KBM-7 (cell line): ENCODE measurements at regions not wholly inside any gene's neighbourhood (a gene's known extent, or its start where the extent isn't known, plus 50 kb on each side); places are given as distances from the start of the nearest gene placed in this dataset.

Experiments
- DNase-seq: peaks from one replicate; pipeline ENCODE4 v3.0.0-alpha.2; 2015
- in situ Hi-C: fragments of 300-500 bp; cut with MboI; formaldehyde crosslinking; loops from 2 replicates; pipeline ENCODE4 v1.14.3; 2020; ENCODE audit warnings: low sequenced_read_pairs, low pct_unique_long_range_greater_than_20kb, mixed read lengths

DNA sequence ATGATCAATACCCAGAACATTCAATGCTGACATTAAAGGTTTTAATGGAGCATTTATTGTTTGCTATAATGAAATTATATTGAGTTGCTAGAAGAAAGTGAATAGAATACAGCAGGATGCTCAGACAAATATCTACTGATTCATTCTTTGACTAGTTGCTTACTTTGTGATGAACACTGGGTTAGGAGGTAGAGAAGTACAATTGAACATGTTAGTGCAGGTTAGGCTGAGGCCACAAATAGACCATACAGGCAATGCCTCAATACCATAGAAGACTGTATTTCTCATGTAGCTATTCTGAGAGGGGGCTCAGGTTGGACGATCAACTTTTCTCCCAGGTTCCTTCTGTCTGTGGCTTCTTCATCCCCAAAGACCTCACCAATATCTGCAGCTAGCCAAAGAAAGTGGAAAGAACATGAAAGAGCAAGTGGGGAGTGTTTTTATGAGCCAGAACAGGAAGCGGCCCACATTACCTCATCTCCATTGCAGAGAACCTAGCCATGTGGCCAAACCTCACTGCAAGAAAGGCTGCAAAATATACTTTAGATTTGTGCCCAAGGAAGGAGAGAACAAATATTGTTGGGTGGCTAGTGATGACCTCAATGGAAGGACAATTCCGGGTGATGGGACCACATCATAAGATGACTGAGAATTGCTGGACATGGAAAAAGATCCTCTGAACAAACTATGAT is 180.3 kb upstream of the GATB start:
- in situ Hi-C loops = no loop called here
- DNase-seq = no peak

DNA sequence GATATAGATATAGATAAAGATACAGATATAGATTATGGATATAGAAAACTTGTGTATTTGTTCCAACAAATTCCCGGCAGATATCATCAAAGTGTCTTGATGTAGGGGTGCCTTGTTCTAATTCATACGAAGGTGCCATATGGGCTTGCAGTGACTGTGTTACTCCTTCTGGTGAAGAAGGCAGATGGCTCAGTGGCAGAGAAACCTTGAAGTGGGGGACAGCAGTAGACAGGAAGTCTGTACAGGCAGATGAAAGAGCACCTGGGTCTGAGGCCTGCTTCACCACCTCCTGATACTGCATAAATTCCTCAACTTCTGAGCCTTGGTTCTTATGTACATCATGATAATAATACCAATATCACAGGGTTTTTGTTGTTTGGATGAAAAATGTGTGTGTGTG is 179.5 kb upstream of the GATB start:
- in situ Hi-C loops = no loop called here
- no peak for DNase-seq

- in situ Hi-C loops = no loop called here
These were observed 178.9 kb upstream of the GATB start for GRCh38 chr4:151939670-151940069.

GRCh38 chr4:151935411-151935810 is 174.6 kb upstream of the GATB start:
- in situ Hi-C loops = no loop called here
- no peak for DNase-seq

More at GRCh38 chr4:151939670-151940069, 178.9 kb upstream of the GATB start:
- no peak for DNase-seq

- in situ Hi-C loops = no loop called here
- DNase-seq = no peak
These were observed 174.0 kb upstream of the GATB start for GRCh38 chr4:151934766-151935165.

DNA sequence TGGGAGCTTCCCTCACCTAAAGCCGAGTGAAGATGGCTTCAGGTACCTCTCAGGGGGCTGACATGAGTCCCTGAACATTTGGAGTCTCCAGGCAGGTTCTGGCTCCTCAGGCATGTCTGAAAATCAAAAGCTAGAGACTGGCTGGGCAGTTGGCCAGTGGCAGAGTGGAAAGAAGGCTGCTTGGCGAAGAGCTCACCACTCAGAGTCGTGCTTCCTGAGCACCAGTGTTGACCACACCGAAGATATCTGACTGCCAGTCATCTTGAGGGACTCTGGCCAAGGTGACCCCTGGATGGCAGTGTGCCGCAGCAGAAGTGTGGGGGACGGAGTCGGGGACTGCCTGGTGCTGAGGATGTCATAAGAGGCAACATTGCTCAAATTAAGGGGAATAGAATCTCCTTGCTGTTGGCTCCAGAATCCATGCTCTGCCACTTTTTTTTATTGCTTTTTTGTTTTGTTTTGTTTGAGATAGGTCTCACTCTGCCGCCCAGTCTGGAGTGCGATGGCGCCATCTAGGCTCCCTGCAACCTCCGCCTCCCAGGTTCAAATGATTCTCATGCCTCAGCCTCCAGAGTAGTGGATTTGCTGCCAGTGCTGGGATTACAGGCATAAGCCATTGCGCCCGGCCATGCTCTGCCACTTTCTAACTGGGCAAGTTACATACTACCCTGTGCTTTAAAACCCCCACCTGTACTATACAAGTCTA is 172.5 kb upstream of the GATB start:
- no peak for DNase-seq

DNA sequence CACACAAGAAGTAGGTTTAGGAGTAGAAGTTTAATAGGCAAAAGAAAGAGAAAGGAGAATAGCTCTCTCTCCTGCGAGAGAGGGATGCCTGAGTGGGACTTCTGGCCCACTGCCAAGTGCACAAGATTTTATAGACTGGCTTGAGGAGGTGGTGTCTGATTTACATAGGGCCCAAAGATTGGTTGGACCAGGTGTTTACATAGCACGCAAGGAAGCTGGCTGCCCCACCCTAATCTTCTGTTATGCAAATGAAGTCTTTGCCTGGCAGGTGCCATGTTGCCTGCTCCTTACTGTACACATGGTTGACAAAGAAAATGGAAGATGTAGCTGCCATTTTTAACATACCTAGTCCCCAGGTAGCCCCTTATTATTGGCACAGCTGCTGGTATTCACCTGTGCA is 170.8 kb upstream of the GATB start:
- in situ Hi-C loops = no loop called here

More for the DNA sequence above, 172.5 kb upstream of the GATB start:
- in situ Hi-C loops = no loop called here

DNA sequence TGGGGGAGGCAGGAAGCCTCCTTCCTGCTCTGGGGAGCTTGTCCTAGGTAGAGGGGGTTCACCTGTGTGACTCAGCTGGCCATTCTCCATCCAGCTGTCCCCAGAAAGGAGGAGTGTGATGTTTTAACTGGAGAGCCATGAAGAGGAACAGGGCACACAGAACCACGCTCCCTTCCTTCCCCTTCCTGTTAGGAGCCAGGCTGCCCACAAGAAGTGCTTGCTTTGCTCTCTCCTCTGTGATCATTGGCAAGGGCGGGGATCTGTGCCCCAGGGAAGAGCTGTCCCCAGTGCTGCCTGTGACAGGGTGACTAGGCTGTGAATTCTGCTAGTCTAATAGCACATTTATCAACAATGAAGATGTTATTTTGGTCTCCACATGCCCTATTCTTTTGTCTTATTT is 169.6 kb upstream of the GATB start:
- DNase-seq = peak; percentile 2
- in situ Hi-C loops = no loop called here

More for the DNA sequence above, 170.8 kb upstream of the GATB start:
- DNase-seq = no peak

DNA sequence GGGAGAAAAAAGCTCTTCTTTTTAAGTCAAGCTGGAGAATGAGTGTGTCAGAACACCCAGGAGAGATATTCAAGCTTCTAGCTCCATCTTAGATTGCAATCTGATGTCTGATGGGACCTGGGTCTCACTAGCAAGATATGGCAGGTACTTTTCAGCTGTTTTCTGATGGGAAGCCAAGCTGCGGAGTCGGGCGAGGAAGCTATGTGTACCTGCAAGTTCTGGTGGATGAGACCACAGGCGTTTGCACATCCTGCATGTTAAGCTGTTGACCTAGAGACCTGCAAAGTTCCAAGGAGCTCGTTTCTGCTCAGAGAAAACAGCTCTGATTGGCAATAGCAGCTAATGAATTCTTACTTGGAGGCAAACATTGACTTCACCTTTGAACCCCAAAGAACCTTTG is 167.3 kb upstream of the GATB start:
- in situ Hi-C loops = no loop called here
- DNase-seq = no peak

- DNase-seq = no peak
- in situ Hi-C loops = no loop called here
These were observed 162.0 kb upstream of the GATB start for GRCh38 chr4:151922811-151923210.

DNA sequence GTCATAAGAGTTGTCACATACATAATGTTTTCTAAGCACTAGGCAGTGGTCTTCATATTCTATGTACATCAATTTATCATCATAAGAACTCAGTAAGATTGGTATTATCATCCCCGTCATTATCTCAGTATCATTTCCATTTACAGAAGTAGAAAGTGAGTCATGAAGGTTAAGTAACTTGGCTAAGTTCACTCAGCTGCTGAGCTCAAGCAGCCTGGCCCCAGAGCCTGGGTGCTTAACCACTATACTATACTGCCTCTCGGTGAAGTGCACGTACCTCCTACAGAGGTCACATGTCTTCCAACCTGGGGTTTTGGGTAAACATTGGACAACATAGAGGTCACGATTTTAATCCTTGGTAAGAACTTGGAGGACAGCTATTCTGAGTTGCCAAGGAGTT is 161.5 kb upstream of the GATB start:
- DNase-seq = no peak
- in situ Hi-C loops = no loop called here

- in situ Hi-C loops = no loop called here
- DNase-seq = no peak
These were observed 161.0 kb upstream of the GATB start for GRCh38 chr4:151921811-151922210.

- no peak for DNase-seq
- in situ Hi-C loops = no loop called here
These were observed 160.6 kb upstream of the GATB start for GRCh38 chr4:151921386-151921785.

DNA sequence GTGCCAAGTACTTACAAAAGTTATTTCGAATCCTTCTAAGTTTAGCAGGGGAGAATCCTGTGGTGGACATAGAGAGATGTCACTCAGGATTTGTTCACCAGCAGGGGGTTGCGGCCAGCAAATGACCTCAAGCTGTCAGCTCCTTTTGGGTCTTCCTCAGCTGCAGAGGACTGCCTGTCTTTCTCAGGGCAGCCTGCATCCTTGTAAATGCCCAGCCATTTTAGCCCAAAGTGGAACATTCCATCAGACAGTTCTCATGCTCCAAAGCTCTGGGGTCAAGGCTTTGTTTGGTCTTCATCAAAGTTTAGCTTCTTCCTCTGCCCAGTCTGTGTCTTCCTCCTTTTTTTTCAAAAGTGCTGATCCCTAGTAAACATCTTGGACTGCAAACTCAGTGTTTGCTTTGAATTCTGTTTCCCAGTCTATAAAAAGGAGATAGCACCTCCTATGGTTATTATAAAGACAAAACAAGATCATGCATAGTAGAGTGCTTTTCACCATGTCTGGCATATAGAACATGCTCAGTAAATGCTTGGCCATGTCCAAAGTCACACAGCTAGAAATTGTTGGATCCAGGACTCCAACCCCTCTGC is 156.4 kb upstream of the GATB start:
- DNase-seq = no peak
- in situ Hi-C loops = no loop called here

GRCh38 chr4:151912632-151913031 is 151.8 kb upstream of the GATB start:
- no peak for DNase-seq
- in situ Hi-C loops = no loop called here

- in situ Hi-C loops = no loop called here
- DNase-seq = no peak
These were observed 151.2 kb upstream of the GATB start for GRCh38 chr4:151911970-151912369.

DNA sequence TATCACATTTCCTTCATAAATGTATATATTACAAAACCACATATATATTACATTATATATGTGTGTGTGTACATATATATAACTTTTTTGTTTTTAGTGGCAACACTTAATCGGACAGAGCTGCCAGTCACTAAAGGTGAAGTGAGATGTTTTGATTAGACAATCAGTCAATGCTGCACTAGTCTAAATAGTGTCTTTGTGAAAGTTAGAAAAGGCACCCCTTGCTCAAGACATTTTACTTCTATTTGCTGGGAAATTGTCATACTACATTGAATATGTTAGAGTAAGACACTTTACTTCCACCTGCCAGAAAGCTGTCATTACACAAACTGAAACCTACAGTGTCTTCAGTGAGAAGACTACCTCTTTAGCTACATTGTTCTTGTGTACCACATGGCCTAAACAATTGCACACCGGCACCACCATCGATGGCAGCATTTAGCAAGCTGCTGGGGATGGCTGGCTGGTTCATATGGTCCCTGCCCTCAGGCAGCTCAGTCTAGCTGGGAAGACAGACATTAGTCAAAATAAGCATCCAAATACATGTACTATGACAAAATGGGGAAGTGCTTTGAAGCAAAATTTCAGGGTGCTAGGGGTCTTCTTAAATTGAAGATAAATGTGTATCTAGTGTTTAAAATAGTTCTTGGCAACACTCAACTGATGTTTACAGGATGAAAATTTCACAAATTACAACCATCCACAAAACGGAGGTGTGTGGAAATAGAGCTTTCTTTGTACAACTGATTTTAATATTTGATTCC is 148.1 kb upstream of the GATB start:
- DNase-seq = no peak
- in situ Hi-C loops = no loop called here

DNA sequence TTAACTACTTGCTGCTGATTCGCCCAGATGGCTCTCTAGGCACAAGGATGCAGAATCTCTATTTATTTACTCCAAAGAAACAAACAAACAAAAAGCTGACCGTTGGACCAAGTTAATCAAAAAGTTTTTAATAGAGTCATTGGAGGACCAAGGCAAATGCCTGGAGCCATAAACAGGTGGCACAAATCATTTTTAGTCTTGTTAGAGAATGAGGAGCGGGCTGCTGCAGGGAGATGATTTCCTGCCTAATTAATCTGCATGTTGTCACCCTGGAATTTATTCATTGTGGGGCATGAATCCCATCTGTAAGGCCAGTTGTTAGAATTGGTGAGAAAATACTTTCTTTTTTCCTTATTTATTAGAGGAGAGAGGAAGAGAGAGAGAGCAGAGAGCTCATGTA is 147.4 kb upstream of the GATB start:
- DNase-seq = no peak
- in situ Hi-C loops = no loop called here

- no peak for DNase-seq
- in situ Hi-C loops = no loop called here
These were observed 145.6 kb upstream of the GATB start for GRCh38 chr4:151906438-151906837.

DNA sequence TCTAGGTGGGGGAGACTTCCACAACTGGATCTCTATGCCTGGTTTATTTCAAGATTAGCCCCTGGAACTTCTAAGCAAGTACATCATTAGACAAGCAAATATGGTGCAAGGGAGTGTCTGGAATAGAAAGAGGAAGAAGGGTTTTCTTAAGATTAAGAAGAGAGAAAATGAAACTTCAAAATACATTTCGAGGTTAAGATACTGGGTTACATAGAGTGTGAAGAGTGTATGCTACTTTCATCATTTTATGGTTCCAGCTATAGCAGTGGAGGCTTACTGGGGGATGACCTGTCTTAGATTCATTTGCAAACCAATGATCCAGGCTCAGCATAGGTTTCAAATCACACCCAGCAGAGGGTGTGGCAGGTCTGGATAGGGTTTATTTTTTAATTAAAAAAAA is 144.4 kb upstream of the GATB start:
- in situ Hi-C loops = no loop called here
- no peak for DNase-seq
